BJ (cell line): ENCODE measurements at regions not wholly inside any gene's neighbourhood (a gene's known extent, or its start where the extent isn't known, plus 50 kb on each side); places are given as distances from the start of the nearest gene placed in this dataset.

Source experiments
- CTCF ChIA-PET: fragments of 350-600 bp; formaldehyde crosslinking; extraction: SDS; loops from one replicate; lab custom pipeline; 2021; ENCODE audit warnings: antibody characterized with exemption, inconsistent platforms; lab: Yijun Ruan, JAX
- POLR2A ChIA-PET: fragments of 300-600 bp; sonication (Branson Sonifier 250); formaldehyde crosslinking; extraction: SDS; loops from one replicate; lab custom pipeline; 2021; ENCODE audit warnings: antibody characterized with exemption; lab: Charles Lee
- DNase-seq: peaks from one replicate; pipeline ENCODE4 v3.0.0-alpha.2; 2011; ENCODE audit warnings: low read depth
- H3K27me3 ChIP-seq: 2 replicates; pipeline ENCODE4 v1.6.0; 2011; ENCODE audit warnings: low read length; ENCODE audit not compliant: control insufficient read depth, insufficient read depth
- H3K36me3 ChIP-seq: 2 replicates; pipeline ENCODE4 v1.5.1; 2011; ENCODE audit warnings: low read length; ENCODE audit not compliant: control insufficient read depth, insufficient read depth
- H3K4me3 ChIP-seq: 2 replicates; pipeline ENCODE4 v1.5.1; 2011; ENCODE audit warnings: low read depth, mild to moderate bottlenecking, control low read depth, low read length
- CTCF ChIP-seq: IDR thresholded peaks from 2 replicates; pipeline ENCODE4 v1.5.1; 2011; ENCODE audit warnings: low read depth, mild to moderate bottlenecking, control low read depth, inconsistent platforms, low read length, moderate library complexity; ENCODE audit not compliant: insufficient read depth

- ChIA-PET CTCF (no interaction called here), POLR2A (no interaction called here)
These were observed 184.3 kb upstream of the TSC22D1 start for GRCh38 chr13:44760434-44760833.

DNA sequence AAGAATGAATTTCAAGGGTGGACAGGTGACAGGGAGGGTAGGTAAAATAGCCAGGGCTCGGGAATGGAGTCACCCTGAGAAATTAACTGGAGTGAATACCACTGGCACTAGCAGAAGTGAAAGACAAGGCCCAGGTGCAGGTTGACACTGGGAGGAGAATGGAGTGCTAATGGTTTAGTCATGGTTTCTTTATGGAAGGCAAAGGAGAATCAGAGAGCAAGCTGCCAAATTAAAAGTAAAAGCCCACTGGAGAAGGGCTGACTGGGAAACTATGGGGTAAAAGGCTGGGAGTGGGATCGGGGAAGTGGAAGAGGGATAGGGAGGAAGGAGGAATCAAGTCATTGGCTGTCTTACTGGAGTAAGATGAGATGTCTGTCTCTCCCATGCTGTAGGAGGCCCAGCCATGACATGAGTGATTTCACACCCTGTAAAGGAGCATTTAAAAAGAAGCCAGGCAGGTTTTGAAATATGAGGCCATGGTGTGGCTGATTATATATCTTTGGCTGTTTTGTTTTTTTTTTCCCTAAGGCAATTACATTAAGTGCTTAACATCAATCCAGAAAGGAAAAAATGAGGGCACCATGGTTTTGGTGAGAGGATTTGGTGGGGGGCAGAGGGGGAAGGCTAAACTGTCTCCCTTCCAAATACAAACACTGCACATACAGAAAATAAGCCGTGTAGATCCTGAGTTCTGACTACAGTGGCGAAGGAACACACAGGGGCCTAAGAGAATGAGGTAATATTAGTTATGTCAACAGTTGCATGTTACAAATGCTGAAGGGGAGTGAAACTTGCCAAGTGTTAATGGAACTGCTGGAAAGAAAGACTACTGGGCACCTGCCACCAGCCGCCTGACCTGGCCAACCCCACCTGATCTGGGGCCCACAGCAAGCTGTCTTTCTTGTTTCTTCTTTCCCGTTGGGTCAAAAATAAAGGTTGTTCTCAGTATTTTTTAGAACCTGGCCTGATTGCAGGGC, 183.5 kb upstream of the TSC22D1 start:
- ChIA-PET POLR2A (no interaction called here), CTCF (no interaction called here)
- DNase-seq = no peak
- no peak overlapping the region for H3K4me3 ChIP-seq
- H3K27me3 ChIP-seq = no peaks in the 10 kb centered on the region
- TF ChIP-seq CTCF = no peak
- no peaks in the 10 kb centered on the region for H3K36me3 ChIP-seq

More at GRCh38 chr13:44760434-44760833, 184.3 kb upstream of the TSC22D1 start:
- Histone ChIP-seq H3K27me3 (no peaks in the 10 kb centered on the region), H3K36me3 (no peaks in the 10 kb centered on the region), H3K4me3 (no peak overlapping the region)
- DNase-seq = no peak
- no peak for TF ChIP-seq CTCF

GRCh38 chr13:44758630-44759383, 182.7 kb upstream of the TSC22D1 start:
- no peak for TF ChIP-seq CTCF
- CTCF ChIA-PET = no interaction called here
- no peak overlapping the region for H3K4me3 ChIP-seq
- peak; percentile 47 for DNase-seq
- H3K36me3 ChIP-seq = no peaks in the 10 kb centered on the region
- no peaks in the 10 kb centered on the region for H3K27me3 ChIP-seq
- POLR2A ChIA-PET = no interaction called here

DNA sequence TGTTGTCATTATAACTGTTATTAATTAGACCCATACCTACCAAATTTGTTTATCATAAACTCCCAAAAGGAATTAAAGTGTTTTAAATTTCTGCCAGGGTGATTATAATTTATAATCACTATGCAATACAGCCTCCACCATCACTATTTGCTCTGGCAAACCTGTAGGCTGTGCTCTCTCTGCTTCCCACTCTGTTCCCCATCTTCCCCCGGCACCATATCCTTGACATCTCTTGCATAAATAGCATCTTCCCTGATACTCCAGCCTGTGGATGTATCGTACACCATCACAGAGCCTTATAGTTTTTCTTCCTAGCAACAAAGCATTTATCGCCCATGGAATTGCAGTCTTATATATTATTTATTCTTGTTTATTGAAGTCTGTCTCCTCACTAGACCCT, 181.5 kb upstream of the TSC22D1 start:
- Histone ChIP-seq H3K36me3 (no peaks in the 10 kb centered on the region), H3K27me3 (no peaks in the 10 kb centered on the region), H3K4me3 (no peak overlapping the region)
- POLR2A ChIA-PET = no interaction called here
- no peak for DNase-seq
- CTCF ChIA-PET = no interaction called here
- no peak for TF ChIP-seq CTCF

DNA sequence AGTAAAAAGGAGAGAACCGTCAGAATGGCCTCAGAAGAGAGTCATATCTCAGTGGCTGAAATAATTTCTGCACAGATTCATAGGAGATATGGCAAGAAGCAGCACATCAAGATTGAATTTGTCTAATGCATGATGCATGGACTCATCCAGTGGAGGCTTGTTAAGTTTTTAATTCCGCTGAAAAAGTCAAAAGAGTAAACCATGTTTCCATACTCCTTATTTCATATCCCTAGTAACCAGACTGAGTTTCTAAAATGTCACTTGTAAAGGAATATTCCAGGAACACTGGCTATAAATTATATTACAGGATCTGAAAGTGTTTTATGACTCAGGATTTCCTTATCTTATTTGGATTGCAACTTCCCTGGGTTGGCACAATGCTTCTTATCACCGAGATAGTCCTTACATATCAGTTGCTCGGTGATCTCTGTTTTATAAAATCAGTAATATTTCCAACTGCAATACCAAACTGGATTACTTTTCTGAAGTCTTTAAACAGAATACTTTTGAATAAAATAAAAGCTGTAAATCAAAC, 180.2 kb upstream of the TSC22D1 start:
- no peak for TF ChIP-seq CTCF
- Histone ChIP-seq H3K27me3 (no peaks in the 10 kb centered on the region), H3K36me3 (no peaks in the 10 kb centered on the region), H3K4me3 (no peak overlapping the region)
- ChIA-PET CTCF (interaction anchor here (0.7 to 1.0 kb wide), 2 partner anchors 18 to 59 kb away, joined by 3 read pairs; no protein-coding TSS in a partner anchor), POLR2A (no interaction called here)
- DNase-seq = no peak
